GM23338 (cell line): ENCODE measurements at regions not wholly inside any gene's neighbourhood (a gene's known extent, or its start where the extent isn't known, plus 50 kb on each side); places are given as distances from the start of the nearest gene placed in this dataset.

Source experiments
- ATAC-seq: fragments of 200-7000 bp; cut with Tn5 transposase; 3 replicates; pipeline ENCODE4 v1.9.1; 2020
- DNase-seq: peaks from one replicate; pipeline ENCODE4 v3.0.0-alpha.2; 2015; ENCODE audit warnings: low spot score
- H2AFZ ChIP-seq: fragments of 200-600 bp; sonication (generic); 2 replicates; pipeline ENCODE4 v1.8.0; 2016; ENCODE audit warnings: antibody characterized with exemption, mild to moderate bottlenecking, moderate library complexity
- H3F3A ChIP-seq: fragments of 200-600 bp; sonication (generic); replicated peaks from 2 replicates; pipeline ENCODE4 v1.8.0; 2017; ENCODE audit warnings: antibody characterized with exemption, mixed run types, low read depth
- H3K27ac ChIP-seq: fragments of 200-600 bp; sonication (generic); 2 replicates; pipeline ENCODE4 v1.6.1; 2016; ENCODE audit warnings: low read depth
- H3K27me3 ChIP-seq: fragments of 200-600 bp; sonication (generic); 2 replicates; pipeline ENCODE4 v1.8.0; 2016; ENCODE audit warnings: mild to moderate bottlenecking, mixed run types, moderate library complexity; ENCODE audit not compliant: insufficient read depth
- H3K36me3 ChIP-seq: fragments of 200-600 bp; sonication (generic); 2 replicates; pipeline ENCODE4 v1.8.0; 2016; ENCODE audit warnings: mild to moderate bottlenecking; ENCODE audit not compliant: insufficient read depth
- H3K4me1 ChIP-seq: fragments of 200-600 bp; sonication (generic); 2 replicates; pipeline ENCODE4 v1.8.0; 2016; ENCODE audit warnings: mild to moderate bottlenecking, moderate library complexity; ENCODE audit not compliant: insufficient read depth
- H3K4me2 ChIP-seq: fragments of 200-600 bp; sonication (generic); 2 replicates; pipeline ENCODE4 v1.7.1; 2017; ENCODE audit warnings: mixed run types
- H3K4me3 ChIP-seq: fragments of 200-600 bp; sonication (generic); 2 replicates; pipeline ENCODE4 v1.6.1; 2016; ENCODE audit warnings: mixed run types
- H3K79me2 ChIP-seq: fragments of 200-600 bp; sonication (generic); replicated peaks from 2 replicates; pipeline ENCODE4 v1.8.0; 2017; ENCODE audit warnings: mild to moderate bottlenecking; ENCODE audit not compliant: insufficient read depth
- H3K9me2 ChIP-seq: fragments of 200-600 bp; sonication (generic); 2 replicates; pipeline ENCODE4 v1.8.0; 2017; ENCODE audit not compliant: insufficient read depth
- H4K20me1 ChIP-seq: fragments of 200-600 bp; sonication (generic); replicated peaks from 2 replicates; pipeline ENCODE4 v1.8.0; 2017; ENCODE audit warnings: mild to moderate bottlenecking; ENCODE audit not compliant: insufficient read depth
- H3K27ac Mint-ChIP-seq: 2 replicates; pipeline ENCODE4 v1.8.0; 2020; ENCODE audit warnings: inconsistent platforms, mild to moderate bottlenecking, moderate library complexity, mixed read lengths
- H3K27me3 Mint-ChIP-seq: 3 replicates; pipeline ENCODE4 v1.8.0; 2022; ENCODE audit warnings: low read depth, mild to moderate bottlenecking, moderate library complexity, mixed read lengths, inconsistent platforms; ENCODE audit not compliant: insufficient read depth, poor library complexity
- H3K36me3 Mint-ChIP-seq: 3 replicates; pipeline ENCODE4 v1.8.0; 2021; ENCODE audit warnings: low read depth, mild to moderate bottlenecking, inconsistent platforms, moderate library complexity, mixed read lengths
- H3K4me1 Mint-ChIP-seq: 3 replicates; pipeline ENCODE4 v1.8.0; 2020; ENCODE audit warnings: mild to moderate bottlenecking, inconsistent platforms, mixed read lengths
- H3K4me3 Mint-ChIP-seq: 3 replicates; pipeline ENCODE4 v1.8.0; 2021; ENCODE audit warnings: moderate library complexity, mild to moderate bottlenecking, inconsistent platforms, mixed read lengths
- H3K9me3 Mint-ChIP-seq: 3 replicates; pipeline ENCODE4 v1.8.0; 2020; ENCODE audit warnings: moderate library complexity, mild to moderate bottlenecking, inconsistent platforms, mixed read lengths
- CREB1 ChIP-seq: fragments of 250-450 bp; sonication (Bioruptor Pico); IDR thresholded peaks from 2 replicates; pipeline ENCODE4 v1.5.0; 2020; ENCODE audit warnings: low read depth, mild to moderate bottlenecking, moderate library complexity
- EZH2 ChIP-seq: fragments of 200-600 bp; sonication (generic); IDR thresholded peaks from one replicate; pipeline ENCODE4 v1.8.0; 2017; ENCODE audit warnings: antibody characterized with exemption, mild to moderate bottlenecking, low read depth; ENCODE audit not compliant: unreplicated experiment
- EZH2phosphoT487 ChIP-seq: fragments of 200-600 bp; sonication (generic); IDR thresholded peaks from one replicate; pipeline ENCODE4 v1.8.1; 2018; ENCODE audit warnings: antibody characterized with exemption; ENCODE audit not compliant: unreplicated experiment
- JUNB ChIP-seq: IDR thresholded peaks from one replicate; pipeline ENCODE4 v1.6.1; 2016; ENCODE audit warnings: antibody characterized with exemption; ENCODE audit not compliant: unreplicated experiment
- NANOG ChIP-seq: IDR thresholded peaks from 2 replicates; pipeline ENCODE4 v1.6.1; 2016; ENCODE audit warnings: antibody characterized with exemption, borderline replicate concordance
- POLR2AphosphoS5 ChIP-seq: IDR thresholded peaks from 2 replicates; pipeline ENCODE4 v1.6.1; 2016; ENCODE audit warnings: antibody characterized with exemption, low read depth
- STAT1 ChIP-seq: IDR thresholded peaks from one replicate; pipeline ENCODE4 v1.6.1; 2016; ENCODE audit warnings: antibody characterized with exemption; ENCODE audit not compliant: unreplicated experiment
- ZNF114 ChIP-seq: fragments of 250-450 bp; sonication (Bioruptor Pico); IDR thresholded peaks from 2 replicates; pipeline ENCODE4 v1.5.0; 2020; ENCODE audit warnings: mild to moderate bottlenecking, moderate library complexity
- ZNF331 ChIP-seq: fragments of 250-450 bp; sonication (Bioruptor Pico); IDR thresholded peaks from 2 replicates; pipeline ENCODE4 v1.5.0; 2020; ENCODE audit warnings: low read depth, mild to moderate bottlenecking, moderate library complexity
- TF ChIP-seq, protein P1 (sequence below), 2 experiments: fragments of 200-600 bp in 1 of 2; sonication (generic) in 1 of 2; conservative IDR thresholded peaks; 2 replicates each; pipeline versions ENCODE4 v1.5.1 to v1.6.1; 2016 to 2017; ENCODE audit warnings: antibody characterized with exemption in 2 of 2, low read depth in 2 of 2, mild to moderate bottlenecking in 2 of 2, moderate library complexity in 1 of 2
- TF ChIP-seq, protein P2 (sequence below): IDR thresholded peaks from one replicate; pipeline ENCODE4 v1.6.1; 2018; ENCODE audit warnings: antibody characterized with exemption; ENCODE audit not compliant: unreplicated experiment
- TF ChIP-seq, protein P3 (sequence below): fragments of 250-450 bp; sonication (Bioruptor Pico); IDR thresholded peaks from 2 replicates; pipeline ENCODE4 v1.5.0; 2020; ENCODE audit warnings: mild to moderate bottlenecking, moderate library complexity
- TF ChIP-seq, protein P4 (sequence below): IDR thresholded peaks from 2 replicates; pipeline ENCODE4 v1.6.1; 2016; ENCODE audit warnings: antibody characterized with exemption

DNA sequence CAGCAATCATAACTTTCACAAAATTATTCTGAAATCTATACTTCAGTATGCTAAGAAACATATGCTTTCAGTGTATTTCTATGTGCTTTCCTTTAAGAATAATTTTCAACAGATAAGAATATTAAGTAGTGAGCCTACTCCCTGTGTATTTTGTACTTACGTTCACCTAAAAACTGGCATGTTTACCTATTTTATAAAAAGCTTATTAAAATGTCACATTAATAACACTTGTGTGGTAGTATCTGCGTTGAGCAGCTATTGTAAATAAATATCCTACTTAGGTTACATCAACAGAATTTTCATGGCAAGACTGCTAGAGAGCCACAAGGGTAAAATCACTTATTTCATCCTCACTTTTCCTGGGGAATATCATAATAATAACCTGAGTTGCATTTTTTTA, 113.4 kb upstream of the SLITRK5 start:
- no peaks in the 10 kb centered on the region for H3K27me3 Mint-ChIP-seq
- peaks cover 9% of the 10 kb centered on the region for H3K9me3 Mint-ChIP-seq
- Histone ChIP-seq H3K27me3 (no peaks in the 10 kb centered on the region), H3K9me2 (no peaks in the 10 kb centered on the region), H3F3A (no peaks in the 10 kb centered on the region), H3K4me1 (no peaks in the 10 kb centered on the region), H3K79me2 (no peaks in the 10 kb centered on the region), H3K27ac (no peak overlapping the region), H3K36me3 (no peaks in the 10 kb centered on the region), H2AFZ (no peak overlapping the region), H3K4me3 (no peak overlapping the region), H4K20me1 (no peaks in the 10 kb centered on the region), H3K4me2 (no peak overlapping the region)
- H3K4me3 Mint-ChIP-seq: no peak overlapping the region
- peaks cover 3% of the 10 kb centered on the region; the same call in 2 of the 3 replicates for H3K36me3 Mint-ChIP-seq
- no peak overlapping the region for H3K27ac Mint-ChIP-seq
- ATAC-seq: no peak
- H3K4me1 Mint-ChIP-seq: peaks cover 5% of the 10 kb centered on the region
- DNase-seq: no peak
- TF ChIP-seq EZH2phosphoT487 (no peak), JUNB (no peak), STAT1 (no peak), NANOG (no peak), ZNF114 (CRISPR knock-in tag) (no peak), POLR2AphosphoS5 (no peak), ZNF331 (CRISPR knock-in tag) (no peak), CREB1 (CRISPR knock-in tag) (no peak), EZH2 (no peak)
- TF ChIP-seq, protein P1, sequence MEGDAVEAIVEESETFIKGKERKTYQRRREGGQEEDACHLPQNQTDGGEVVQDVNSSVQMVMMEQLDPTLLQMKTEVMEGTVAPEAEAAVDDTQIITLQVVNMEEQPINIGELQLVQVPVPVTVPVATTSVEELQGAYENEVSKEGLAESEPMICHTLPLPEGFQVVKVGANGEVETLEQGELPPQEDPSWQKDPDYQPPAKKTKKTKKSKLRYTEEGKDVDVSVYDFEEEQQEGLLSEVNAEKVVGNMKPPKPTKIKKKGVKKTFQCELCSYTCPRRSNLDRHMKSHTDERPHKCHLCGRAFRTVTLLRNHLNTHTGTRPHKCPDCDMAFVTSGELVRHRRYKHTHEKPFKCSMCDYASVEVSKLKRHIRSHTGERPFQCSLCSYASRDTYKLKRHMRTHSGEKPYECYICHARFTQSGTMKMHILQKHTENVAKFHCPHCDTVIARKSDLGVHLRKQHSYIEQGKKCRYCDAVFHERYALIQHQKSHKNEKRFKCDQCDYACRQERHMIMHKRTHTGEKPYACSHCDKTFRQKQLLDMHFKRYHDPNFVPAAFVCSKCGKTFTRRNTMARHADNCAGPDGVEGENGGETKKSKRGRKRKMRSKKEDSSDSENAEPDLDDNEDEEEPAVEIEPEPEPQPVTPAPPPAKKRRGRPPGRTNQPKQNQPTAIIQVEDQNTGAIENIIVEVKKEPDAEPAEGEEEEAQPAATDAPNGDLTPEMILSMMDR (conservative IDR thresholded peaks at IDR 0.05; ENCODE audit: low read depth in 2 of 2): no peak
- TF ChIP-seq, protein P2, sequence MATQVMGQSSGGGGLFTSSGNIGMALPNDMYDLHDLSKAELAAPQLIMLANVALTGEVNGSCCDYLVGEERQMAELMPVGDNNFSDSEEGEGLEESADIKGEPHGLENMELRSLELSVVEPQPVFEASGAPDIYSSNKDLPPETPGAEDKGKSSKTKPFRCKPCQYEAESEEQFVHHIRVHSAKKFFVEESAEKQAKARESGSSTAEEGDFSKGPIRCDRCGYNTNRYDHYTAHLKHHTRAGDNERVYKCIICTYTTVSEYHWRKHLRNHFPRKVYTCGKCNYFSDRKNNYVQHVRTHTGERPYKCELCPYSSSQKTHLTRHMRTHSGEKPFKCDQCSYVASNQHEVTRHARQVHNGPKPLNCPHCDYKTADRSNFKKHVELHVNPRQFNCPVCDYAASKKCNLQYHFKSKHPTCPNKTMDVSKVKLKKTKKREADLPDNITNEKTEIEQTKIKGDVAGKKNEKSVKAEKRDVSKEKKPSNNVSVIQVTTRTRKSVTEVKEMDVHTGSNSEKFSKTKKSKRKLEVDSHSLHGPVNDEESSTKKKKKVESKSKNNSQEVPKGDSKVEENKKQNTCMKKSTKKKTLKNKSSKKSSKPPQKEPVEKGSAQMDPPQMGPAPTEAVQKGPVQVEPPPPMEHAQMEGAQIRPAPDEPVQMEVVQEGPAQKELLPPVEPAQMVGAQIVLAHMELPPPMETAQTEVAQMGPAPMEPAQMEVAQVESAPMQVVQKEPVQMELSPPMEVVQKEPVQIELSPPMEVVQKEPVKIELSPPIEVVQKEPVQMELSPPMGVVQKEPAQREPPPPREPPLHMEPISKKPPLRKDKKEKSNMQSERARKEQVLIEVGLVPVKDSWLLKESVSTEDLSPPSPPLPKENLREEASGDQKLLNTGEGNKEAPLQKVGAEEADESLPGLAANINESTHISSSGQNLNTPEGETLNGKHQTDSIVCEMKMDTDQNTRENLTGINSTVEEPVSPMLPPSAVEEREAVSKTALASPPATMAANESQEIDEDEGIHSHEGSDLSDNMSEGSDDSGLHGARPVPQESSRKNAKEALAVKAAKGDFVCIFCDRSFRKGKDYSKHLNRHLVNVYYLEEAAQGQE: no peak
- TF ChIP-seq, protein P3, sequence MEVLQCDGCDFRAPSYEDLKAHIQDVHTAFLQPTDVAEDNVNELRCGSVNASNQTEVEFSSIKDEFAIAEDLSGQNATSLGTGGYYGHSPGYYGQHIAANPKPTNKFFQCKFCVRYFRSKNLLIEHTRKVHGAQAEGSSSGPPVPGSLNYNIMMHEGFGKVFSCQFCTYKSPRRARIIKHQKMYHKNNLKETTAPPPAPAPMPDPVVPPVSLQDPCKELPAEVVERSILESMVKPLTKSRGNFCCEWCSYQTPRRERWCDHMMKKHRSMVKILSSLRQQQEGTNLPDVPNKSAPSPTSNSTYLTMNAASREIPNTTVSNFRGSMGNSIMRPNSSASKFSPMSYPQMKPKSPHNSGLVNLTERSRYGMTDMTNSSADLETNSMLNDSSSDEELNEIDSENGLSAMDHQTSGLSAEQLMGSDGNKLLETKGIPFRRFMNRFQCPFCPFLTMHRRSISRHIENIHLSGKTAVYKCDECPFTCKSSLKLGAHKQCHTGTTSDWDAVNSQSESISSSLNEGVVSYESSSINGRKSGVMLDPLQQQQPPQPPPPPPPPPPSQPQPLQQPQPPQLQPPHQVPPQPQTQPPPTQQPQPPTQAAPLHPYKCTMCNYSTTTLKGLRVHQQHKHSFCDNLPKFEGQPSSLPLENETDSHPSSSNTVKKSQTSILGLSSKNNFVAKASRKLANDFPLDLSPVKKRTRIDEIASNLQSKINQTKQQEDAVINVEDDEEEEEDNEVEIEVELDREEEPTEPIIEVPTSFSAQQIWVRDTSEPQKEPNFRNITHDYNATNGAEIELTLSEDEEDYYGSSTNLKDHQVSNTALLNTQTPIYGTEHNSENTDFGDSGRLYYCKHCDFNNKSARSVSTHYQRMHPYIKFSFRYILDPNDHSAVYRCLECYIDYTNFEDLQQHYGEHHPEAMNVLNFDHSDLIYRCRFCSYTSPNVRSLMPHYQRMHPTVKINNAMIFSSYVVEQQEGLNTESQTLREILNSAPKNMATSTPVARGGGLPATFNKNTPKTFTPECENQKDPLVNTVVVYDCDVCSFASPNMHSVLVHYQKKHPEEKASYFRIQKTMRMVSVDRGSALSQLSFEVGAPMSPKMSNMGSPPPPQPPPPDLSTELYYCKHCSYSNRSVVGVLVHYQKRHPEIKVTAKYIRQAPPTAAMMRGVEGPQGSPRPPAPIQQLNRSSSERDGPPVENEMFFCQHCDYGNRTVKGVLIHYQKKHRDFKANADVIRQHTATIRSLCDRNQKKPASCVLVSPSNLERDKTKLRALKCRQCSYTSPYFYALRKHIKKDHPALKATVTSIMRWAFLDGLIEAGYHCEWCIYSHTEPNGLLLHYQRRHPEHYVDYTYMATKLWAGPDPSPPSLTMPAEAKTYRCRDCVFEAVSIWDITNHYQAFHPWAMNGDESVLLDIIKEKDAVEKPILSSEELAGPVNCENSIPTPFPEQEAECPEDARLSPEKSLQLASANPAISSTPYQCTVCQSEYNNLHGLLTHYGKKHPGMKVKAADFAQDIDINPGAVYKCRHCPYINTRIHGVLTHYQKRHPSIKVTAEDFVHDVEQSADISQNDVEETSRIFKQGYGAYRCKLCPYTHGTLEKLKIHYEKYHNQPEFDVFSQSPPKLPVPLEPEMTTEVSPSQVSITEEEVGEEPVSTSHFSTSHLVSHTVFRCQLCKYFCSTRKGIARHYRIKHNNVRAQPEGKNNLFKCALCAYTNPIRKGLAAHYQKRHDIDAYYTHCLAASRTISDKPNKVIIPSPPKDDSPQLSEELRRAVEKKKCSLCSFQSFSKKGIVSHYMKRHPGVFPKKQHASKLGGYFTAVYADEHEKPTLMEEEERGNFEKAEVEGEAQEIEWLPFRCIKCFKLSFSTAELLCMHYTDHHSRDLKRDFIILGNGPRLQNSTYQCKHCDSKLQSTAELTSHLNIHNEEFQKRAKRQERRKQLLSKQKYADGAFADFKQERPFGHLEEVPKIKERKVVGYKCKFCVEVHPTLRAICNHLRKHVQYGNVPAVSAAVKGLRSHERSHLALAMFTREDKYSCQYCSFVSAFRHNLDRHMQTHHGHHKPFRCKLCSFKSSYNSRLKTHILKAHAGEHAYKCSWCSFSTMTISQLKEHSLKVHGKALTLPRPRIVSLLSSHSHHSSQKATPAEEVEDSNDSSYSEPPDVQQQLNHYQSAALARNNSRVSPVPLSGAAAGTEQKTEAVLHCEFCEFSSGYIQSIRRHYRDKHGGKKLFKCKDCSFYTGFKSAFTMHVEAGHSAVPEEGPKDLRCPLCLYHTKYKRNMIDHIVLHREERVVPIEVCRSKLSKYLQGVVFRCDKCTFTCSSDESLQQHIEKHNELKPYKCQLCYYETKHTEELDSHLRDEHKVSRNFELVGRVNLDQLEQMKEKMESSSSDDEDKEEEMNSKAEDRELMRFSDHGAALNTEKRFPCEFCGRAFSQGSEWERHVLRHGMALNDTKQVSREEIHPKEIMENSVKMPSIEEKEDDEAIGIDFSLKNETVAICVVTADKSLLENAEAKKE (CRISPR knock-in tag): no peak
- TF ChIP-seq, protein P4, sequence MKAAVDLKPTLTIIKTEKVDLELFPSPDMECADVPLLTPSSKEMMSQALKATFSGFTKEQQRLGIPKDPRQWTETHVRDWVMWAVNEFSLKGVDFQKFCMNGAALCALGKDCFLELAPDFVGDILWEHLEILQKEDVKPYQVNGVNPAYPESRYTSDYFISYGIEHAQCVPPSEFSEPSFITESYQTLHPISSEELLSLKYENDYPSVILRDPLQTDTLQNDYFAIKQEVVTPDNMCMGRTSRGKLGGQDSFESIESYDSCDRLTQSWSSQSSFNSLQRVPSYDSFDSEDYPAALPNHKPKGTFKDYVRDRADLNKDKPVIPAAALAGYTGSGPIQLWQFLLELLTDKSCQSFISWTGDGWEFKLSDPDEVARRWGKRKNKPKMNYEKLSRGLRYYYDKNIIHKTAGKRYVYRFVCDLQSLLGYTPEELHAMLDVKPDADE: no peak
